B cell (primary cell): ENCODE measurements at regions not wholly inside any gene's neighbourhood (a gene's known extent, or its start where the extent isn't known, plus 50 kb on each side); places are given as distances from the start of the nearest gene placed in this dataset.

Experiments
- ATAC-seq: fragments of 200-7000 bp; cut with Tn5 transposase; one replicate; pipeline ENCODE4 v1.10.0; 2021; ENCODE audit warnings: low read depth, mild to moderate bottlenecking, moderate number of reproducible peaks, moderate library complexity
- CTCF ChIA-PET: fragments of 350-600 bp; sonication (Branson Sonifier 250); formaldehyde crosslinking; loops from one replicate; lab custom pipeline; 2021; ENCODE audit warnings: antibody characterized with exemption, inconsistent platforms; lab: Charles Lee
- POLR2A ChIA-PET: fragments of 350-600 bp; sonication (Branson Sonifier 250); formaldehyde crosslinking; loops from one replicate; lab custom pipeline; 2021; ENCODE audit warnings: antibody characterized with exemption; lab: Charles Lee
- DNase-seq: peaks from one replicate; pipeline ENCODE4 v3.0.0; 2013
- H2AFZ ChIP-seq: 2 replicates; pipeline ENCODE4 v1.6.1; 2012; ENCODE audit warnings: mild to moderate bottlenecking, low read depth, low read length; ENCODE audit not compliant: insufficient read depth, poor library complexity, severe bottlenecking
- H3K27ac ChIP-seq, 2 donors: 1 replicate in 1 of 2; 2 replicates in 1 of 2; pipeline ENCODE4 v1.5.1; 2012 to 2013; ENCODE audit warnings: low read length in 2 of 2, mild to moderate bottlenecking in 2 of 2, moderate library complexity in 1 of 2
- H3K27me3 ChIP-seq, 4 experiments: fragments of 200-600 bp in 1 of 4; sonication (generic) in 1 of 4; replicated peaks in 1 of 4; 1 replicate in 2 of 4; 2 replicates in 2 of 4; pipeline versions ENCODE4 v1.6.1 to v1.7.0; 2013 to 2016; ENCODE audit warnings: low read length in 3 of 4, mild to moderate bottlenecking in 2 of 4, mixed read lengths in 1 of 4, moderate library complexity in 1 of 4; ENCODE audit not compliant: insufficient read depth in 4 of 4, control insufficient read depth in 3 of 4; ENCODE audit errors: control extremely low read depth in 1 of 4
- H3K36me3 ChIP-seq, 2 experiments: replicated peaks in 1 of 2; 1 replicate in 1 of 2; 2 replicates in 1 of 2; pipeline versions ENCODE4 v1.6.1 to v1.7.1; 2013; ENCODE audit warnings: low read length in 1 of 2; ENCODE audit not compliant: insufficient read depth in 2 of 2, control insufficient read depth in 1 of 2; ENCODE audit errors: control extremely low read depth in 1 of 2, extremely low read depth in 1 of 2
- H3K4me1 ChIP-seq, 2 donors: fragments of 200-600 bp in 1 of 2; sonication (generic) in 1 of 2; 1 replicate in 1 of 2; 2 replicates in 1 of 2; pipeline versions ENCODE4 v1.5.1 to v1.6.1; 2013 to 2017; ENCODE audit warnings: low read length in 2 of 2; ENCODE audit not compliant: control insufficient read depth in 2 of 2, insufficient read depth in 2 of 2
- H3K4me2 ChIP-seq: replicated peaks from 2 replicates; pipeline ENCODE3; 2012; ENCODE audit warnings: mild to moderate bottlenecking, low read depth, low read length; ENCODE audit not compliant: poor library complexity, severe bottlenecking
- H3K4me3 ChIP-seq, 5 experiments: fragments of 200-600 bp in 1 of 5; sonication (generic) in 1 of 5; 1 replicate in 3 of 5; 2 replicates in 2 of 5; pipeline versions ENCODE4 v1.5.1 to v1.7.0; 2011 to 2016; ENCODE audit warnings: low read length in 4 of 5, mild to moderate bottlenecking in 4 of 5, low read depth in 2 of 5, control low read depth in 1 of 5, moderate library complexity in 1 of 5; ENCODE audit not compliant: insufficient read depth in 1 of 5; ENCODE audit errors: control extremely low read depth in 1 of 5, extremely low read depth in 1 of 5
- H3K79me2 ChIP-seq: fragments of 200-600 bp; sonication (generic); one replicate; pipeline ENCODE4 v1.6.0; 2016; ENCODE audit warnings: low read length; ENCODE audit not compliant: control insufficient read depth, insufficient read depth
- H3K9ac ChIP-seq: fragments of 200-600 bp; sonication (generic); 2 replicates; pipeline ENCODE4 v1.6.1; 2017; ENCODE audit warnings: mild to moderate bottlenecking, low read length, moderate library complexity
- H3K9me3 ChIP-seq, 3 donors: one replicate each; pipeline versions ENCODE4 v1.6.1 to v1.7.1; 2013; ENCODE audit warnings: low read length in 2 of 3; ENCODE audit not compliant: control insufficient read depth in 2 of 3, insufficient read depth in 1 of 3; ENCODE audit errors: control extremely low read depth in 1 of 3
- H4K20me1 ChIP-seq: 2 replicates; pipeline ENCODE4 v1.6.0; 2012; ENCODE audit warnings: mild to moderate bottlenecking, low read length; ENCODE audit not compliant: insufficient read depth, control insufficient read depth, poor library complexity, severe bottlenecking
- H3K27ac Mint-ChIP-seq: one replicate; pipeline ENCODE4 v1.8.0; 2021; ENCODE audit warnings: mixed read lengths
- H3K27me3 Mint-ChIP-seq: one replicate; pipeline ENCODE4 v1.8.0; 2021; ENCODE audit warnings: mixed read lengths
- H3K4me1 Mint-ChIP-seq: one replicate; pipeline ENCODE4 v1.8.0; 2021; ENCODE audit warnings: mixed read lengths
- H3K4me3 Mint-ChIP-seq: one replicate; pipeline ENCODE4 v1.8.0; 2021; ENCODE audit warnings: mixed read lengths
- H3K9me3 Mint-ChIP-seq: one replicate; pipeline ENCODE4 v1.8.0; 2022; ENCODE audit warnings: mixed read lengths; ENCODE audit not compliant: insufficient read depth
- EZH2 ChIP-seq: IDR thresholded peaks from 2 replicates; pipeline ENCODE4 v1.6.1; 2012; ENCODE audit warnings: borderline replicate concordance, low read depth, mild to moderate bottlenecking, moderate library complexity, low read length; ENCODE audit not compliant: insufficient read depth, poor library complexity, severe bottlenecking
- WGBS: methylation state at CpG from one replicate; pipeline ENCODE4 v1.1.5; 2013; ENCODE audit warnings: missing lambda C conversion rate; ENCODE audit not compliant: insufficient coverage; 5-methylcytosine and 5-hydroxymethylcytosine counted together
- intact Hi-C: fragments of 100-400 bp; cut with micrococcal nuclease; formaldehyde crosslinking; loops from one replicate; pipeline ENCODE4 v1.10.0; 2022
- TF ChIP-seq, protein P1 (sequence below): fragments of 200-600 bp; IDR thresholded peaks from one replicate; pipeline ENCODE4 v1.8.0; 2022; ENCODE audit warnings: antibody characterized with exemption, mild to moderate bottlenecking

DNA sequence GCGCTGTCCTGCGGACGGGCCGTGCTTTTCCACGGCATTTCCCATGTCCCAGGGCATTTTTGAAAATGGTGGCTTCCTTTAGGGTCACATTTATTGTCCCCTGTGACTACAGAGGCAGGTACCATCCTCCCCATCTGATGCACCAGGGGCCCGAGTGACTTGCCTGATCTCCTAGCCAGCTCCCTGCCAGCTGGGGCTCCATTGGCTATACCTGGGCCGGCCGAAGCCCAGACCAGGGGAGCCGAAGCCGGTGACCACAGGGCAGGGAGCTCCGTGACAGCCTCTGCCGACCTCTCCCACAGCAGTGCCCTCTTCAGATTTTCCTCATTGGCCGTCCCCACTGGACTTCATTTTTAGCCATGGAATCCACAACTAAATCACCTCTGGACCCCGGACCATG, 170.6 kb downstream of the RBFOX3 start:
- no peaks in the 10 kb centered on the region for H3K79me2 ChIP-seq
- H3K4me3 ChIP-seq: no peak overlapping the region
- H3K9me3 Mint-ChIP-seq: no peaks in the 10 kb centered on the region
- ATAC-seq: no peak
- no peak overlapping the region for H3K4me3 Mint-ChIP-seq
- H3K27me3 Mint-ChIP-seq: peaks cover 23% of the 10 kb centered on the region
- no peaks in the 10 kb centered on the region for H3K4me1 Mint-ChIP-seq
- no peaks in the 10 kb centered on the region for H3K36me3 ChIP-seq
- H3K27ac ChIP-seq: no peak overlapping the region
- TF ChIP-seq, protein P1, sequence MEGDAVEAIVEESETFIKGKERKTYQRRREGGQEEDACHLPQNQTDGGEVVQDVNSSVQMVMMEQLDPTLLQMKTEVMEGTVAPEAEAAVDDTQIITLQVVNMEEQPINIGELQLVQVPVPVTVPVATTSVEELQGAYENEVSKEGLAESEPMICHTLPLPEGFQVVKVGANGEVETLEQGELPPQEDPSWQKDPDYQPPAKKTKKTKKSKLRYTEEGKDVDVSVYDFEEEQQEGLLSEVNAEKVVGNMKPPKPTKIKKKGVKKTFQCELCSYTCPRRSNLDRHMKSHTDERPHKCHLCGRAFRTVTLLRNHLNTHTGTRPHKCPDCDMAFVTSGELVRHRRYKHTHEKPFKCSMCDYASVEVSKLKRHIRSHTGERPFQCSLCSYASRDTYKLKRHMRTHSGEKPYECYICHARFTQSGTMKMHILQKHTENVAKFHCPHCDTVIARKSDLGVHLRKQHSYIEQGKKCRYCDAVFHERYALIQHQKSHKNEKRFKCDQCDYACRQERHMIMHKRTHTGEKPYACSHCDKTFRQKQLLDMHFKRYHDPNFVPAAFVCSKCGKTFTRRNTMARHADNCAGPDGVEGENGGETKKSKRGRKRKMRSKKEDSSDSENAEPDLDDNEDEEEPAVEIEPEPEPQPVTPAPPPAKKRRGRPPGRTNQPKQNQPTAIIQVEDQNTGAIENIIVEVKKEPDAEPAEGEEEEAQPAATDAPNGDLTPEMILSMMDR: no peak
- TF ChIP-seq EZH2: no peak
- H3K9ac ChIP-seq: no peak overlapping the region
- 85% methylated on average over 14 of the region's 14 CpGs for WGBS
- H2AFZ ChIP-seq: no peak overlapping the region
- H3K4me1 ChIP-seq: no peaks in the 10 kb centered on the region
- ChIA-PET CTCF (interaction anchor here (0.5 kb wide), 1 partner anchor 312 kb away, joined by 3 read pairs; no protein-coding TSS in a partner anchor), POLR2A (no interaction called here)
- intact Hi-C loops: no loop called here
- no peaks in the 10 kb centered on the region for H4K20me1 ChIP-seq
- H3K9me3 ChIP-seq: no peaks in the 10 kb centered on the region
- H3K27me3 ChIP-seq: peaks cover 0 to 6% (median 0%) of the 10 kb centered on the region in 4 experiments
- no peak overlapping the region for H3K4me2 ChIP-seq
- H3K27ac Mint-ChIP-seq: no peak overlapping the region
- DNase-seq: no peak

DNA sequence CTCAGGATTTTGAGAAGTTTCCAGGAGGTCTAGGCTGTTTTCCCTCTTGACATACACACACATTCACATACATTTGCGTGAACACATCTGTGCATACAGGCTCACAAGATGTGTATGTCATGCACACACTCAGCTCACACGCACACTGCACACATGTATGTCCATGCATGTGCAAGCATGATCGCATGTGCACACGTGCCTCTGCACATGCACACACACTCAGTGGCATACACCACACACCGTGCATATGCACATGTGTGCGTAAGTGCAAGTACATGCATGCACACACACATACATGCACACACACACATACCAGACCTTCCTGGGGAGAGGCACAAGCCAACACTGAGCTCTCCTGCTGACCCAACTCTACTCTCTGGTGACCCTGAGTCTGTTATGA, 171.4 kb downstream of the RBFOX3 start:
- ATAC-seq (no peak), DNase-seq (no peak)
- CTCF ChIA-PET: no interaction called here
- Histone ChIP-seq H2AFZ (no peak overlapping the region), H3K9ac (no peak overlapping the region), H3K79me2 (no peaks in the 10 kb centered on the region), H3K4me1 (no peaks in the 10 kb centered on the region), H3K9me3 (no peaks in the 10 kb centered on the region), H4K20me1 (no peaks in the 10 kb centered on the region), H3K4me3 (no peak overlapping the region), H3K36me3 (no peaks in the 10 kb centered on the region), H3K27me3 (peaks cover 0 to 6% (median 0%) of the 10 kb centered on the region in 4 experiments), H3K27ac (no peak overlapping the region), H3K4me2 (no peak overlapping the region)
- Mint-ChIP-seq H3K4me3 (no peak overlapping the region), H3K27ac (no peak overlapping the region), H3K27me3 (peaks cover 26% of the 10 kb centered on the region), H3K9me3 (no peaks in the 10 kb centered on the region), H3K4me1 (no peaks in the 10 kb centered on the region)
- POLR2A ChIA-PET: no interaction called here
- TF ChIP-seq, protein P1: no peak
- TF ChIP-seq EZH2: no peak
- intact Hi-C loops: no loop called here
- 98% methylated on average over 6 of the region's 6 CpGs for WGBS
